ENCODE measurements at regions not wholly inside any gene's neighbourhood (a gene's known extent, or its start where the extent isn't known, plus 50 kb on each side); places are given as distances from the start of the nearest gene placed in this dataset.

GRCh38 chr7:55261386-55261770 is 103.8 kb upstream of the LANCL2 start:
- TF ChIP-seq, protein P1, sequence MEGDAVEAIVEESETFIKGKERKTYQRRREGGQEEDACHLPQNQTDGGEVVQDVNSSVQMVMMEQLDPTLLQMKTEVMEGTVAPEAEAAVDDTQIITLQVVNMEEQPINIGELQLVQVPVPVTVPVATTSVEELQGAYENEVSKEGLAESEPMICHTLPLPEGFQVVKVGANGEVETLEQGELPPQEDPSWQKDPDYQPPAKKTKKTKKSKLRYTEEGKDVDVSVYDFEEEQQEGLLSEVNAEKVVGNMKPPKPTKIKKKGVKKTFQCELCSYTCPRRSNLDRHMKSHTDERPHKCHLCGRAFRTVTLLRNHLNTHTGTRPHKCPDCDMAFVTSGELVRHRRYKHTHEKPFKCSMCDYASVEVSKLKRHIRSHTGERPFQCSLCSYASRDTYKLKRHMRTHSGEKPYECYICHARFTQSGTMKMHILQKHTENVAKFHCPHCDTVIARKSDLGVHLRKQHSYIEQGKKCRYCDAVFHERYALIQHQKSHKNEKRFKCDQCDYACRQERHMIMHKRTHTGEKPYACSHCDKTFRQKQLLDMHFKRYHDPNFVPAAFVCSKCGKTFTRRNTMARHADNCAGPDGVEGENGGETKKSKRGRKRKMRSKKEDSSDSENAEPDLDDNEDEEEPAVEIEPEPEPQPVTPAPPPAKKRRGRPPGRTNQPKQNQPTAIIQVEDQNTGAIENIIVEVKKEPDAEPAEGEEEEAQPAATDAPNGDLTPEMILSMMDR (conservative IDR thresholded peaks at IDR 0.05), result no peak
- TF ChIP-seq ZFX (IDR thresholded peaks at IDR 0.05), result no peak
